HepG2 (cell line): ENCODE measurements at regions not wholly inside any gene's neighbourhood (a gene's known extent, or its start where the extent isn't known, plus 50 kb on each side); places are given as distances from the start of the nearest gene placed in this dataset.

ENCODE experiments used
- ATAC-seq: fragments of 200-7000 bp; cut with Tn5 transposase; 3 replicates; pipeline ENCODE4 v1.9.1; 2020; ENCODE audit warnings: mild to moderate bottlenecking, moderate library complexity
- BruUV-seq: library from RNA; stranded (reverse); fragments of 400-500 nt; replicated peaks from 2 replicates; lab custom pipeline; 2021; lab: Mats Ljungman, UMichigan
- CTCF ChIA-PET: fragments of 300-600 bp; formaldehyde crosslinking; extraction: SDS; loops from one replicate; lab custom pipeline; 2021; ENCODE audit warnings: low total read pairs, inconsistent platforms, low intra/inter-chr PET ratio; lab: Yijun Ruan, JAX
- POLR2A ChIA-PET: fragments of 350-600 bp; sonication (Branson Sonifier 250); formaldehyde crosslinking; loops from one replicate; lab custom pipeline; 2020; ENCODE audit warnings: antibody characterized with exemption, inconsistent platforms; lab: Yijun Ruan, JAX
- DNase-seq: peaks from one replicate; pipeline ENCODE4 v3.0.0-alpha.2; 2015; ENCODE audit warnings: low spot score
- FAIRE-seq: peaks from 3 replicates; lab custom pipeline; 2011; peaks lifted over from hg19 to GRCh38; lab: Jason Lieb, UNC
- H2AFZ ChIP-seq: one replicate; pipeline ENCODE4 v1.6.1; 2011; ENCODE audit warnings: low read length, inconsistent platforms
- H3K27ac ChIP-seq: fragments of 300-600 bp; 3 replicates; pipeline ENCODE4 v1.8.0; 2011; ENCODE audit warnings: mixed run types, mild to moderate bottlenecking, mixed read lengths, low read length, inconsistent platforms; ENCODE audit not compliant: insufficient read depth; ENCODE audit errors: extremely low read length
- H3K27me3 ChIP-seq, 2 experiments: fragments of 200-600 bp in 1 of 2; 2 replicates in 1 of 2; 3 replicates in 1 of 2; pipeline versions ENCODE4 v1.6.0 to v1.8.0; 2011; ENCODE audit warnings: low read length in 2 of 2, mild to moderate bottlenecking in 2 of 2, moderate library complexity in 2 of 2, inconsistent platforms in 1 of 2; ENCODE audit not compliant: insufficient read depth in 2 of 2, control insufficient read depth in 1 of 2
- H3K36me3 ChIP-seq, 2 experiments: fragments of 200-600 bp in 1 of 2; replicated peaks in 1 of 2; 2 replicates in 1 of 2; 3 replicates in 1 of 2; pipeline versions ENCODE4 v1.5.1 to v1.8.0; 2011; ENCODE audit warnings: low read length in 2 of 2, inconsistent platforms in 1 of 2; ENCODE audit not compliant: insufficient read depth in 2 of 2, control insufficient read depth in 1 of 2
- H3K4me1 ChIP-seq: 2 replicates; pipeline ENCODE4 v1.5.1; 2012; ENCODE audit warnings: low read length, inconsistent platforms; ENCODE audit not compliant: insufficient read depth
- H3K4me2 ChIP-seq: 2 replicates; pipeline ENCODE4 v1.6.0; 2011; ENCODE audit warnings: low read depth, low read length, inconsistent platforms
- H3K4me3 ChIP-seq, 3 experiments: fragments of 200-600 bp in 1 of 3; sonication (generic), shearing (Covaris generic) in 1 of 3; replicated peaks in 1 of 3; 2 replicates each; pipeline ENCODE4 v1.5.1; 2011 to 2016; ENCODE audit warnings: low read length in 3 of 3, inconsistent platforms in 2 of 3, low read depth in 2 of 3, mild to moderate bottlenecking in 2 of 3, control low read depth in 1 of 3, mixed read lengths in 1 of 3; ENCODE audit not compliant: insufficient read depth in 1 of 3
- H3K79me2 ChIP-seq: one replicate; pipeline ENCODE4 v1.6.1; 2011; ENCODE audit warnings: low read length, inconsistent platforms; ENCODE audit not compliant: insufficient read depth
- H3K9ac ChIP-seq: 2 replicates; pipeline ENCODE4 v1.6.0; 2011; ENCODE audit warnings: mild to moderate bottlenecking, low read depth, low read length, inconsistent platforms; ENCODE audit not compliant: insufficient read depth
- H3K9me3 ChIP-seq: 2 replicates; pipeline ENCODE4 v1.5.1; 2012; ENCODE audit warnings: mild to moderate bottlenecking, low read length
- H4K20me1 ChIP-seq: 2 replicates; pipeline ENCODE4 v1.6.0; 2011; ENCODE audit warnings: inconsistent platforms, mild to moderate bottlenecking, low read length, moderate library complexity; ENCODE audit not compliant: insufficient read depth
- KAT7 ChIP-seq: IDR thresholded peaks from 2 replicates; pipeline ENCODE4 v1.6.1; 2018; ENCODE audit warnings: borderline replicate concordance, missing compliant biosample characterization
- MAFF ChIP-seq: IDR thresholded peaks from 2 replicates; pipeline ENCODE4 v1.6.1; 2011; ENCODE audit warnings: low read depth, low read length, improper control_type of control experiment
- MAFK ChIP-seq, 2 experiments: IDR thresholded peaks in 1 of 2; conservative IDR thresholded peaks in 1 of 2; 2 replicates each; pipeline ENCODE4 v1.6.1; 2011; ENCODE audit warnings: improper control_type of control experiment in 2 of 2, low read length in 2 of 2
- MTERF4 ChIP-seq: sonication (generic); formaldehyde crosslinking; IDR thresholded peaks from 2 replicates; pipeline ENCODE4 v1.8.0; 2023; ENCODE audit warnings: mild to moderate bottlenecking, missing genetic modification reagents
- PLRG1 ChIP-seq: fragments of 450-650 bp; conservative IDR thresholded peaks from 2 replicates; pipeline ENCODE4 v1.6.1; 2016
- ZFP82 ChIP-seq: sonication (generic); formaldehyde crosslinking; IDR thresholded peaks from 2 replicates; pipeline ENCODE4 v1.5.1; 2020; ENCODE audit warnings: mild to moderate bottlenecking, missing genetic modification reagents, borderline replicate concordance
- ZNF574 ChIP-seq: sonication (generic); formaldehyde crosslinking; IDR thresholded peaks from 2 replicates; pipeline ENCODE4 v1.4.0; 2020; ENCODE audit warnings: missing genetic modification reagents
- ZNF761 ChIP-seq: sonication (generic); formaldehyde crosslinking; conservative IDR thresholded peaks from 2 replicates; pipeline ENCODE4 v1.4.0; 2020; ENCODE audit warnings: mild to moderate bottlenecking, missing genetic modification reagents
- WGBS: methylation state at CpG from one replicate; pipeline ENCODE4 v1.1.6; 2017; ENCODE audit warnings: low lambda C conversion rate; 5-methylcytosine and 5-hydroxymethylcytosine counted together
- in situ Hi-C: cut with HindIII; loops from 2 replicates; pipeline ENCODE4 v1.10.0; 2017; ENCODE audit warnings: low pct_unique_long_range_greater_than_20kb; ENCODE audit not compliant: extremely low pct_ligation_motif_present
- intact Hi-C: fragments of 100-400 bp; cut with micrococcal nuclease; formaldehyde crosslinking; loops from one replicate; pipeline ENCODE4 v1.10.0; 2022; ENCODE audit not compliant: unreplicated experiment

GRCh38 chr3:7813365-7813764 is 688.3 kb upstream of the LMCD1 start (continued):
- TF ChIP-seq PLRG1: no peak

GRCh38 chr3:7817239-7817638 is 684.4 kb upstream of the LMCD1 start:
- BruUV-seq: no TSS peak
- Histone ChIP-seq H3K79me2 (no peaks in the 10 kb centered on the region), H3K4me1 (no peaks in the 10 kb centered on the region), H3K27ac (no peak overlapping the region), H3K4me3 (no peak overlapping the region), H2AFZ (no peak overlapping the region), H3K9ac (no peak overlapping the region), H3K27me3 (no peaks in the 10 kb centered on the region), H4K20me1 (no peaks in the 10 kb centered on the region), H3K36me3 (no peaks in the 10 kb centered on the region), H3K9me3 (peaks cover 63% of the 10 kb centered on the region), H3K4me2 (no peak overlapping the region)
- TF ChIP-seq MTERF4 (no peak), MAFF (0 out of 2 replicates have a peak, but pooled peaks have one; percentile 18), ZNF761 (CRISPR knock-in tag) (no peak), MAFK (conservative IDR thresholded peaks at IDR 0.05 in 1 of 2, IDR thresholded peaks at IDR 0.05 in 1 of 2; ENCODE audit: low read length in 2 of 2) (peak; percentile 29 to 58; a peak in 3 of 4 replicates), KAT7 (CRISPR knock-in tag) (no peak), ZFP82 (no peak), ZNF574 (no peak)
- in situ Hi-C loops: loop anchor here (25.0 kb wide), 1 partner anchor 105 kb away; no protein-coding TSS in a partner anchor
- ChIA-PET CTCF (no interaction called here), POLR2A (no interaction called here)
- WGBS: 26% methylated on average over 3 of the region's 3 CpGs
- DNase-seq (no peak), FAIRE-seq (no peak), ATAC-seq (no peak)
- intact Hi-C loops: no loop called here
